ENCODE measurements at regions not wholly inside any gene's neighbourhood (a gene's known extent, or its start where the extent isn't known, plus 50 kb on each side); places are given as distances from the start of the nearest gene placed in this dataset.
"Not testable (repeated sequence)": the region's sequence is repeated elsewhere in the genome, so short reads cannot be mapped to it uniquely, and the experiment has no call there.

DNA sequence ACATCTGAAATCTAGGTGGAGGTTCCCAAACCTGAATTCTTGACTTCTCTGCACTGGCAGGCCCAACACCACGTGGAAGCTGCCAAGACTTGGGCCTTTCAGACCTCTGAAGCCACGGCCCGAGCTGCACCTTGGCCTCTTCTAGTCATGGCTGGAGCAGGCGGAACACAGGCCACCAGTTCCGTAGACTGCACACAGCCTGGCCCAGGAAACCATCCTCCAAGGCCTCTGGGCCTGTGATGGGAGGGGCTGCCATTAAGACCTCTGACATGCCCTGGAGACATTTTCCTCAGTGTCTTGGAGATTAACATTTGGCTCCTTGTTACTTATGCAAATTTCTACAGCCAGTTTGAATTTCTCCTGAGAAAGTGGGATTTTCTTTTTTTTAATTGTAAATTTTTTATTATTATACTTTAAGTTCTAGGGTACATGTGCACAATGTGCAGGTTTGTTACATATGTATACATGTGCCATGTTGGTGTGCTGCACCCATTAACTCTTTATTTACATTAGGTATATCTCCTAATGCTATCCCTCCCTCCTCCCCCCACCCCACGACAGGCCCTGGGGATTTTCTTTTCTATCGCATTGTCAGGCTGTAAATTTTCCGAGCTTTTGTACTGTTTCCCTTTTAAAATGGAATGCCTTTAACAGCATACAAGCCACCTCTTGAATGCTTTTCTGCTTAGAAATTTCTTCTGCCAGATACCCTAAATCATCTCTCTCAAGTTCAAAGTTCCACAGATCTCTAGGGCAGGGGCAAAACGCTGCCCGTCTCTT is 492.9 kb upstream of the ARPP21 start:
- TF ChIP-seq, protein P1, sequence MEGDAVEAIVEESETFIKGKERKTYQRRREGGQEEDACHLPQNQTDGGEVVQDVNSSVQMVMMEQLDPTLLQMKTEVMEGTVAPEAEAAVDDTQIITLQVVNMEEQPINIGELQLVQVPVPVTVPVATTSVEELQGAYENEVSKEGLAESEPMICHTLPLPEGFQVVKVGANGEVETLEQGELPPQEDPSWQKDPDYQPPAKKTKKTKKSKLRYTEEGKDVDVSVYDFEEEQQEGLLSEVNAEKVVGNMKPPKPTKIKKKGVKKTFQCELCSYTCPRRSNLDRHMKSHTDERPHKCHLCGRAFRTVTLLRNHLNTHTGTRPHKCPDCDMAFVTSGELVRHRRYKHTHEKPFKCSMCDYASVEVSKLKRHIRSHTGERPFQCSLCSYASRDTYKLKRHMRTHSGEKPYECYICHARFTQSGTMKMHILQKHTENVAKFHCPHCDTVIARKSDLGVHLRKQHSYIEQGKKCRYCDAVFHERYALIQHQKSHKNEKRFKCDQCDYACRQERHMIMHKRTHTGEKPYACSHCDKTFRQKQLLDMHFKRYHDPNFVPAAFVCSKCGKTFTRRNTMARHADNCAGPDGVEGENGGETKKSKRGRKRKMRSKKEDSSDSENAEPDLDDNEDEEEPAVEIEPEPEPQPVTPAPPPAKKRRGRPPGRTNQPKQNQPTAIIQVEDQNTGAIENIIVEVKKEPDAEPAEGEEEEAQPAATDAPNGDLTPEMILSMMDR (IDR thresholded peaks at IDR 0.05; ENCODE audit: poor library complexity, severe bottlenecking), result not testable (repeated sequence)
- not testable (repeated sequence) for TF ChIP-seq TAF1 (IDR thresholded peaks at IDR 0.05; ENCODE audit: low read depth); POLR2AphosphoS5 (IDR thresholded peaks at IDR 0.05)

Data from neural cell (in vitro differentiated cells).